WTC11 (cell line): ENCODE measurements at regions not wholly inside any gene's neighbourhood (a gene's known extent, or its start where the extent isn't known, plus 50 kb on each side); places are given as distances from the start of the nearest gene placed in this dataset.

Experiments used
- ATAC-seq: fragments of 200-7000 bp; cut with Tn5 transposase; 2 replicates; pipeline ENCODE4 v1.10.0; 2021; ENCODE audit warnings: mild to moderate bottlenecking, moderate library complexity
- CTCF ChIA-PET: fragments of 300-600 bp; sonication (Branson Sonifier 250); formaldehyde crosslinking; loops from one replicate; lab custom pipeline; 2021; ENCODE audit warnings: antibody characterized with exemption; lab: Charles Lee
- POLR2A ChIA-PET: fragments of 350-600 bp; sonication (Branson Sonifier 250); formaldehyde crosslinking; loops from one replicate; lab custom pipeline; 2021; ENCODE audit warnings: antibody characterized with exemption; lab: Charles Lee
- DNase-seq: peaks from one replicate; pipeline ENCODE4 v3.0.0; 2021; ENCODE audit warnings: low spot score
- H3K27ac Mint-ChIP-seq: 2 replicates; pipeline ENCODE4 v1.8.0; 2021; ENCODE audit warnings: mixed read lengths
- H3K27me3 Mint-ChIP-seq: 2 replicates; pipeline ENCODE4 v1.8.0; 2021; ENCODE audit warnings: low read depth, mild to moderate bottlenecking, moderate library complexity, mixed read lengths
- H3K36me3 Mint-ChIP-seq: 2 replicates; pipeline ENCODE4 v1.8.0; 2021; ENCODE audit warnings: mixed read lengths
- H3K4me1 Mint-ChIP-seq: 2 replicates; pipeline ENCODE4 v1.8.0; 2022; ENCODE audit warnings: mixed read lengths
- H3K4me3 Mint-ChIP-seq: 2 replicates; pipeline ENCODE4 v1.8.0; 2021; ENCODE audit warnings: mild to moderate bottlenecking, moderate library complexity, mixed read lengths
- H3K9me3 Mint-ChIP-seq: 2 replicates; pipeline ENCODE4 v1.8.0; 2021; ENCODE audit warnings: mixed read lengths
- ELF4 ChIP-seq: sonication (generic); formaldehyde crosslinking; IDR thresholded peaks from 2 replicates; pipeline ENCODE4 v1.8.1; 2022; ENCODE audit warnings: low read depth, mild to moderate bottlenecking, moderate library complexity, missing genetic modification reagents
- EMX1 ChIP-seq: fragments of 250-450 bp; sonication (Bioruptor Pico); IDR thresholded peaks from 2 replicates; pipeline ENCODE4 v1.8.0; 2021; ENCODE audit warnings: mild to moderate bottlenecking
- FOXP1 ChIP-seq: sonication (generic); formaldehyde crosslinking; IDR thresholded peaks from 2 replicates; pipeline ENCODE4 v1.8.0; 2022; ENCODE audit warnings: missing genetic modification reagents, mild to moderate bottlenecking, moderate library complexity, borderline replicate concordance
- GABPB1 ChIP-seq: sonication (generic); formaldehyde crosslinking; IDR thresholded peaks from 2 replicates; pipeline ENCODE4 v1.8.1; 2023; ENCODE audit warnings: mild to moderate bottlenecking, missing genetic modification reagents
- HMGA2 ChIP-seq: fragments of 250-450 bp; sonication (Bioruptor Pico); IDR thresholded peaks from 2 replicates; pipeline ENCODE4 v1.4.0; 2021; ENCODE audit warnings: mild to moderate bottlenecking, moderate library complexity
- NFYB ChIP-seq: sonication (generic); formaldehyde crosslinking; conservative IDR thresholded peaks from 2 replicates; pipeline ENCODE4 v1.8.0; 2022; ENCODE audit warnings: low read depth, missing genetic modification reagents
- NR2C2 ChIP-seq: sonication (generic); formaldehyde crosslinking; IDR thresholded peaks from 2 replicates; pipeline ENCODE4 v1.8.0; 2022; ENCODE audit warnings: mild to moderate bottlenecking, missing genetic modification reagents
- SMAD4 ChIP-seq: sonication (generic); formaldehyde crosslinking; IDR thresholded peaks from 2 replicates; pipeline ENCODE4 v1.8.0; 2022; ENCODE audit warnings: mild to moderate bottlenecking, missing genetic modification reagents
- TF ChIP-seq, protein P1 (sequence below): sonication (generic); formaldehyde crosslinking; IDR thresholded peaks from 2 replicates; pipeline ENCODE4 v1.8.0; 2022; ENCODE audit warnings: mild to moderate bottlenecking, missing genetic modification reagents
- TF ChIP-seq, protein P2 (sequence below): sonication (generic); formaldehyde crosslinking; IDR thresholded peaks from 2 replicates; pipeline ENCODE4 v1.8.1; 2022; ENCODE audit warnings: mild to moderate bottlenecking, moderate library complexity, missing genetic modification reagents
- TF ChIP-seq, protein P3 (sequence below): sonication (generic); formaldehyde crosslinking; IDR thresholded peaks from 2 replicates; pipeline ENCODE4 v1.8.0; 2023; ENCODE audit warnings: mild to moderate bottlenecking, missing genetic modification reagents
- TF ChIP-seq, protein P4 (sequence below): sonication (generic); formaldehyde crosslinking; IDR thresholded peaks from 2 replicates; pipeline ENCODE4 v1.8.0; 2022; ENCODE audit warnings: mild to moderate bottlenecking, missing genetic modification reagents
- TF ChIP-seq, protein P5 (sequence below): sonication (generic); formaldehyde crosslinking; IDR thresholded peaks from 2 replicates; pipeline ENCODE4 v1.8.1; 2023; ENCODE audit warnings: mild to moderate bottlenecking, missing genetic modification reagents, moderate library complexity
- TF ChIP-seq, protein P6 (sequence below): sonication (generic); formaldehyde crosslinking; IDR thresholded peaks from 2 replicates; pipeline ENCODE4 v1.8.1; 2022; ENCODE audit warnings: missing genetic modification reagents, borderline replicate concordance

DNA sequence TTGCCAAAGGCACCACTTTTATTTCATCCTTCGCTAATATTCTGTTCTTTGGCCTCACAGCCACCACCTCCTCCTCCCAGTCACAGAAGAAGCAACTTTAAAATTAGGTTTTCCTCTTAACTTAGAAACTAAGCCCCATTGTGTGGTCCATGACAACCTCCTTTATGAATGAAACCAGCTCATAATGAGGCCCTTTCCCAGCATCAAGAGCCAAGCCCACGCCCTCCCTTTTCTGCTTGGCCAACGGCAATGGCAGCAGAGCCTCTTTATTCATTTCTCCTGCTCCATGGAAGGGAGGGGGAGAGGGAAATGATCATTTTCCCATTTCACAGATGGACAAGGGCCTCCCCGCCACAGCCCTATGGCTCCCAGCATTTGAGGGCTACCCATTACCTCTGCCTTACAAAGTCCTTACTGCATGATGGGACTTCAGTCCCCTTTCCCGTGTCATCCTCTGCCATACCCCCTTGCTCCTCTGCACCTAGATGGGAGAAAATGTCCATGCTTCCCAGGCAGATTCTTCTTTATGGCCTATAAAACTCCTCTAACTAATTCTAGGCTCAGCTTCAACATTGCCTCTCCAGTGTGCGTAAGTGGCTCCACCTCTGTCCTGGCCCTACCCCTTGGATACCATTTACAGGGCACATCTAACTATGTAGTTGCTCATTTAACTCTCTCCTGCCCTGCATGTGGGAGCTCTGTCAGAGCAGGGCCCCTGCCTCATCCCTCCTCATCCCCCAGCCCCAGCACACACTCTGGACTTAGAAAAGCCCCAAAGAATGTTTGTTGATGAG is 475.5 kb downstream of the RPS24 start:
- Mint-ChIP-seq H3K4me3 (no peak overlapping the region), H3K36me3 (no peaks in the 10 kb centered on the region), H3K4me1 (no peaks in the 10 kb centered on the region), H3K27me3 (no peaks in the 10 kb centered on the region; the same call in 1 of the 2 replicates), H3K9me3 (peaks cover 12% of the 10 kb centered on the region; the same call in 1 of the 2 replicates), H3K27ac (no peak overlapping the region)
- ATAC-seq: no peak
- DNase-seq: no peak
- POLR2A ChIA-PET: no interaction called here
- TF ChIP-seq, protein P1, sequence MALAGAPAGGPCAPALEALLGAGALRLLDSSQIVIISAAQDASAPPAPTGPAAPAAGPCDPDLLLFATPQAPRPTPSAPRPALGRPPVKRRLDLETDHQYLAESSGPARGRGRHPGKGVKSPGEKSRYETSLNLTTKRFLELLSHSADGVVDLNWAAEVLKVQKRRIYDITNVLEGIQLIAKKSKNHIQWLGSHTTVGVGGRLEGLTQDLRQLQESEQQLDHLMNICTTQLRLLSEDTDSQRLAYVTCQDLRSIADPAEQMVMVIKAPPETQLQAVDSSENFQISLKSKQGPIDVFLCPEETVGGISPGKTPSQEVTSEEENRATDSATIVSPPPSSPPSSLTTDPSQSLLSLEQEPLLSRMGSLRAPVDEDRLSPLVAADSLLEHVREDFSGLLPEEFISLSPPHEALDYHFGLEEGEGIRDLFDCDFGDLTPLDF (CRISPR knock-in tag): no peak
- TF ChIP-seq, protein P2, sequence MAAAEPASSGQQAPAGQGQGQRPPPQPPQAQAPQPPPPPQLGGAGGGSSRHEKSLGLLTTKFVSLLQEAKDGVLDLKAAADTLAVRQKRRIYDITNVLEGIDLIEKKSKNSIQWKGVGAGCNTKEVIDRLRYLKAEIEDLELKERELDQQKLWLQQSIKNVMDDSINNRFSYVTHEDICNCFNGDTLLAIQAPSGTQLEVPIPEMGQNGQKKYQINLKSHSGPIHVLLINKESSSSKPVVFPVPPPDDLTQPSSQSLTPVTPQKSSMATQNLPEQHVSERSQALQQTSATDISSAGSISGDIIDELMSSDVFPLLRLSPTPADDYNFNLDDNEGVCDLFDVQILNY: no peak
- TF ChIP-seq NFYB (no peak), GABPB1 (CRISPR knock-in tag) (no peak), EMX1 (CRISPR knock-in tag) (no peak), ELF4 (CRISPR knock-in tag) (no peak), HMGA2 (CRISPR knock-in tag) (no peak), FOXP1 (CRISPR knock-in tag) (no peak), SMAD4 (CRISPR knock-in tag) (no peak), NR2C2 (CRISPR knock-in tag) (no peak)
- TF ChIP-seq, protein P3, sequence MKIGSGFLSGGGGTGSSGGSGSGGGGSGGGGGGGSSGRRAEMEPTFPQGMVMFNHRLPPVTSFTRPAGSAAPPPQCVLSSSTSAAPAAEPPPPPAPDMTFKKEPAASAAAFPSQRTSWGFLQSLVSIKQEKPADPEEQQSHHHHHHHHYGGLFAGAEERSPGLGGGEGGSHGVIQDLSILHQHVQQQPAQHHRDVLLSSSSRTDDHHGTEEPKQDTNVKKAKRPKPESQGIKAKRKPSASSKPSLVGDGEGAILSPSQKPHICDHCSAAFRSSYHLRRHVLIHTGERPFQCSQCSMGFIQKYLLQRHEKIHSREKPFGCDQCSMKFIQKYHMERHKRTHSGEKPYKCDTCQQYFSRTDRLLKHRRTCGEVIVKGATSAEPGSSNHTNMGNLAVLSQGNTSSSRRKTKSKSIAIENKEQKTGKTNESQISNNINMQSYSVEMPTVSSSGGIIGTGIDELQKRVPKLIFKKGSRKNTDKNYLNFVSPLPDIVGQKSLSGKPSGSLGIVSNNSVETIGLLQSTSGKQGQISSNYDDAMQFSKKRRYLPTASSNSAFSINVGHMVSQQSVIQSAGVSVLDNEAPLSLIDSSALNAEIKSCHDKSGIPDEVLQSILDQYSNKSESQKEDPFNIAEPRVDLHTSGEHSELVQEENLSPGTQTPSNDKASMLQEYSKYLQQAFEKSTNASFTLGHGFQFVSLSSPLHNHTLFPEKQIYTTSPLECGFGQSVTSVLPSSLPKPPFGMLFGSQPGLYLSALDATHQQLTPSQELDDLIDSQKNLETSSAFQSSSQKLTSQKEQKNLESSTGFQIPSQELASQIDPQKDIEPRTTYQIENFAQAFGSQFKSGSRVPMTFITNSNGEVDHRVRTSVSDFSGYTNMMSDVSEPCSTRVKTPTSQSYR: no peak
- TF ChIP-seq, protein P4, sequence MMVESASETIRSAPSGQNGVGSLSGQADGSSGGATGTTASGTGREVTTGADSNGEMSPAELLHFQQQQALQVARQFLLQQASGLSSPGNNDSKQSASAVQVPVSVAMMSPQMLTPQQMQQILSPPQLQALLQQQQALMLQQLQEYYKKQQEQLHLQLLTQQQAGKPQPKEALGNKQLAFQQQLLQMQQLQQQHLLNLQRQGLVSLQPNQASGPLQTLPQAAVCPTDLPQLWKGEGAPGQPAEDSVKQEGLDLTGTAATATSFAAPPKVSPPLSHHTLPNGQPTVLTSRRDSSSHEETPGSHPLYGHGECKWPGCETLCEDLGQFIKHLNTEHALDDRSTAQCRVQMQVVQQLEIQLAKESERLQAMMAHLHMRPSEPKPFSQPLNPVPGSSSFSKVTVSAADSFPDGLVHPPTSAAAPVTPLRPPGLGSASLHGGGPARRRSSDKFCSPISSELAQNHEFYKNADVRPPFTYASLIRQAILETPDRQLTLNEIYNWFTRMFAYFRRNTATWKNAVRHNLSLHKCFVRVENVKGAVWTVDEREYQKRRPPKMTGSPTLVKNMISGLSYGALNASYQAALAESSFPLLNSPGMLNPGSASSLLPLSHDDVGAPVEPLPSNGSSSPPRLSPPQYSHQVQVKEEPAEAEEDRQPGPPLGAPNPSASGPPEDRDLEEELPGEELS (CRISPR knock-in tag): no peak
- TF ChIP-seq, protein P5, sequence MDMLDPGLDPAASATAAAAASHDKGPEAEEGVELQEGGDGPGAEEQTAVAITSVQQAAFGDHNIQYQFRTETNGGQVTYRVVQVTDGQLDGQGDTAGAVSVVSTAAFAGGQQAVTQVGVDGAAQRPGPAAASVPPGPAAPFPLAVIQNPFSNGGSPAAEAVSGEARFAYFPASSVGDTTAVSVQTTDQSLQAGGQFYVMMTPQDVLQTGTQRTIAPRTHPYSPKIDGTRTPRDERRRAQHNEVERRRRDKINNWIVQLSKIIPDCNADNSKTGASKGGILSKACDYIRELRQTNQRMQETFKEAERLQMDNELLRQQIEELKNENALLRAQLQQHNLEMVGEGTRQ: no peak
- TF ChIP-seq, protein P6, sequence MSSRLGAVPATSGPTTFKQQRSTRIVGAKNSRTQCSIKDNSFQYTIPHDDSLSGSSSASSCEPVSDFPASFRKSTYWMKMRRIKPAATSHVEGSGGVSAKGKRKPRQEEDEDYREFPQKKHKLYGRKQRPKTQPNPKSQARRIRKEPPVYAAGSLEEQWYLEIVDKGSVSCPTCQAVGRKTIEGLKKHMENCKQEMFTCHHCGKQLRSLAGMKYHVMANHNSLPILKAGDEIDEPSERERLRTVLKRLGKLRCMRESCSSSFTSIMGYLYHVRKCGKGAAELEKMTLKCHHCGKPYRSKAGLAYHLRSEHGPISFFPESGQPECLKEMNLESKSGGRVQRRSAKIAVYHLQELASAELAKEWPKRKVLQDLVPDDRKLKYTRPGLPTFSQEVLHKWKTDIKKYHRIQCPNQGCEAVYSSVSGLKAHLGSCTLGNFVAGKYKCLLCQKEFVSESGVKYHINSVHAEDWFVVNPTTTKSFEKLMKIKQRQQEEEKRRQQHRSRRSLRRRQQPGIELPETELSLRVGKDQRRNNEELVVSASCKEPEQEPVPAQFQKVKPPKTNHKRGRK: no peak
- CTCF ChIA-PET: interaction anchor here (1.7 kb wide), 1 partner anchor 148 kb away, joined by 6 read pairs; no protein-coding TSS in a partner anchor
